ENCODE measurements at regions not wholly inside any gene's neighbourhood (a gene's known extent, or its start where the extent isn't known, plus 50 kb on each side); places are given as distances from the start of the nearest gene placed in this dataset.

- H3K4me3 ChIP-seq (ENCODE audit: low read length in 2 of 2), result no peak overlapping the region
- H3K36me3 ChIP-seq (ENCODE audit: control insufficient read depth in 2 of 2, insufficient read depth in 2 of 2, low read length in 2 of 2), result no peaks in the 10 kb centered on the region
- no peaks in the 10 kb centered on the region for H3K4me1 ChIP-seq (ENCODE audit: control insufficient read depth, insufficient read depth, low read length)
- no peak overlapping the region for H3K9ac ChIP-seq (ENCODE audit: low read length in 2 of 2)
- no peak overlapping the region for H3K27ac ChIP-seq (ENCODE audit: low read length)
- H3K9me3 ChIP-seq (ENCODE audit: control insufficient read depth in 2 of 2, low read length in 2 of 2), result no peaks in the 10 kb centered on the region
- H3K27me3 ChIP-seq (ENCODE audit: control insufficient read depth in 1 of 2, insufficient read depth in 2 of 2, low read length in 2 of 2), result no peaks in the 10 kb centered on the region
Observed at GRCh38 chr2:7588295-7588694, 671.1 kb downstream of the RNF144A start.

GRCh38 chr2:7592618-7593140 lies 675.5 kb downstream of the RNF144A start:
- Histone ChIP-seq H3K27ac (ENCODE audit: low read length) (no peak overlapping the region), H3K9ac (ENCODE audit: low read length in 2 of 2) (no peak overlapping the region), H3K4me1 (ENCODE audit: control insufficient read depth, insufficient read depth, low read length) (no peaks in the 10 kb centered on the region), H3K36me3 (ENCODE audit: control insufficient read depth in 2 of 2, insufficient read depth in 2 of 2, low read length in 2 of 2) (no peaks in the 10 kb centered on the region), H3K9me3 (ENCODE audit: control insufficient read depth in 2 of 2, low read length in 2 of 2) (no peaks in the 10 kb centered on the region), H3K27me3 (ENCODE audit: control insufficient read depth in 1 of 2, insufficient read depth in 2 of 2, low read length in 2 of 2) (no peaks in the 10 kb centered on the region), H3K4me3 (ENCODE audit: low read length in 2 of 2) (no peak overlapping the region)

- no peak overlapping the region for H3K9ac ChIP-seq (ENCODE audit: low read length in 2 of 2)
- H3K4me3 ChIP-seq (ENCODE audit: low read length in 2 of 2), result no peak overlapping the region
- H3K4me1 ChIP-seq (ENCODE audit: control insufficient read depth, insufficient read depth, low read length), result no peaks in the 10 kb centered on the region
- no peak overlapping the region for H3K27ac ChIP-seq (ENCODE audit: low read length)
- H3K27me3 ChIP-seq (ENCODE audit: control insufficient read depth in 1 of 2, insufficient read depth in 2 of 2, low read length in 2 of 2), result no peaks in the 10 kb centered on the region
- H3K36me3 ChIP-seq (ENCODE audit: control insufficient read depth in 2 of 2, insufficient read depth in 2 of 2, low read length in 2 of 2), result no peaks in the 10 kb centered on the region
- H3K9me3 ChIP-seq (ENCODE audit: control insufficient read depth in 2 of 2, low read length in 2 of 2), result no peaks in the 10 kb centered on the region
Observed at GRCh38 chr2:7593360-7593759, 676.1 kb downstream of the RNF144A start.

GRCh38 chr2:7594211-7594610 lies 677.0 kb downstream of the RNF144A start:
- H3K27ac ChIP-seq (ENCODE audit: low read length), result no peak overlapping the region
- H3K9ac ChIP-seq (ENCODE audit: low read length in 2 of 2), result no peak overlapping the region
- no peak overlapping the region for H3K4me3 ChIP-seq (ENCODE audit: low read length in 2 of 2)
- H3K4me1 ChIP-seq (ENCODE audit: control insufficient read depth, insufficient read depth, low read length), result no peaks in the 10 kb centered on the region
- no peaks in the 10 kb centered on the region for H3K27me3 ChIP-seq (ENCODE audit: control insufficient read depth in 1 of 2, insufficient read depth in 2 of 2, low read length in 2 of 2)
- no peaks in the 10 kb centered on the region for H3K36me3 ChIP-seq (ENCODE audit: control insufficient read depth in 2 of 2, insufficient read depth in 2 of 2, low read length in 2 of 2)
- H3K9me3 ChIP-seq (ENCODE audit: control insufficient read depth in 2 of 2, low read length in 2 of 2), result no peaks in the 10 kb centered on the region

- Histone ChIP-seq H3K27ac (ENCODE audit: low read length) (no peak overlapping the region), H3K36me3 (ENCODE audit: control insufficient read depth in 2 of 2, insufficient read depth in 2 of 2, low read length in 2 of 2) (no peaks in the 10 kb centered on the region), H3K4me3 (ENCODE audit: low read length in 2 of 2) (no peak overlapping the region), H3K4me1 (ENCODE audit: control insufficient read depth, insufficient read depth, low read length) (no peaks in the 10 kb centered on the region), H3K27me3 (ENCODE audit: control insufficient read depth in 1 of 2, insufficient read depth in 2 of 2, low read length in 2 of 2) (no peaks in the 10 kb centered on the region), H3K9ac (ENCODE audit: low read length in 2 of 2) (no peak overlapping the region), H3K9me3 (ENCODE audit: control insufficient read depth in 2 of 2, low read length in 2 of 2) (no peaks in the 10 kb centered on the region)
Observed at GRCh38 chr2:7595206-7595605, 678.0 kb downstream of the RNF144A start.

- no peak overlapping the region for H3K9ac ChIP-seq (ENCODE audit: low read length in 2 of 2)
- H3K27ac ChIP-seq (ENCODE audit: low read length), result no peak overlapping the region
- no peak overlapping the region for H3K4me3 ChIP-seq (ENCODE audit: low read length in 2 of 2)
- H3K4me1 ChIP-seq (ENCODE audit: control insufficient read depth, insufficient read depth, low read length), result no peaks in the 10 kb centered on the region
- no peaks in the 10 kb centered on the region for H3K36me3 ChIP-seq (ENCODE audit: control insufficient read depth in 2 of 2, insufficient read depth in 2 of 2, low read length in 2 of 2)
- no peaks in the 10 kb centered on the region for H3K9me3 ChIP-seq (ENCODE audit: control insufficient read depth in 2 of 2, low read length in 2 of 2)
- no peaks in the 10 kb centered on the region for H3K27me3 ChIP-seq (ENCODE audit: control insufficient read depth in 1 of 2, insufficient read depth in 2 of 2, low read length in 2 of 2)
Observed at GRCh38 chr2:7598402-7598801, 681.2 kb downstream of the RNF144A start.

- Histone ChIP-seq H3K27me3 (ENCODE audit: control insufficient read depth in 1 of 2, insufficient read depth in 2 of 2, low read length in 2 of 2) (no peaks in the 10 kb centered on the region), H3K4me1 (ENCODE audit: control insufficient read depth, insufficient read depth, low read length) (no peaks in the 10 kb centered on the region), H3K27ac (ENCODE audit: low read length) (no peak overlapping the region), H3K36me3 (ENCODE audit: control insufficient read depth in 2 of 2, insufficient read depth in 2 of 2, low read length in 2 of 2) (no peaks in the 10 kb centered on the region), H3K4me3 (ENCODE audit: low read length in 2 of 2) (no peak overlapping the region), H3K9me3 (ENCODE audit: control insufficient read depth in 2 of 2, low read length in 2 of 2) (no peaks in the 10 kb centered on the region), H3K9ac (ENCODE audit: low read length in 2 of 2) (no peak overlapping the region)
Observed at GRCh38 chr2:7599462-7600258, 682.4 kb downstream of the RNF144A start.

- Histone ChIP-seq H3K27ac (ENCODE audit: low read length) (no peak overlapping the region), H3K4me1 (ENCODE audit: control insufficient read depth, insufficient read depth, low read length) (no peaks in the 10 kb centered on the region), H3K9me3 (ENCODE audit: control insufficient read depth in 2 of 2, low read length in 2 of 2) (no peaks in the 10 kb centered on the region), H3K36me3 (ENCODE audit: control insufficient read depth in 2 of 2, insufficient read depth in 2 of 2, low read length in 2 of 2) (no peaks in the 10 kb centered on the region), H3K9ac (ENCODE audit: low read length in 2 of 2) (no peak overlapping the region), H3K4me3 (ENCODE audit: low read length in 2 of 2) (no peak overlapping the region), H3K27me3 (ENCODE audit: control insufficient read depth in 1 of 2, insufficient read depth in 2 of 2, low read length in 2 of 2) (no peaks in the 10 kb centered on the region)
Observed at GRCh38 chr2:7601990-7602389, 684.8 kb downstream of the RNF144A start.

GRCh38 chr2:7604456-7604855 lies 687.2 kb downstream of the RNF144A start:
- Histone ChIP-seq H3K27me3 (ENCODE audit: control insufficient read depth in 1 of 2, insufficient read depth in 2 of 2, low read length in 2 of 2) (no peaks in the 10 kb centered on the region), H3K9me3 (ENCODE audit: control insufficient read depth in 2 of 2, low read length in 2 of 2) (no peaks in the 10 kb centered on the region), H3K36me3 (ENCODE audit: control insufficient read depth in 2 of 2, insufficient read depth in 2 of 2, low read length in 2 of 2) (no peaks in the 10 kb centered on the region), H3K4me3 (ENCODE audit: low read length in 2 of 2) (no peak overlapping the region), H3K27ac (ENCODE audit: low read length) (no peak overlapping the region), H3K4me1 (ENCODE audit: control insufficient read depth, insufficient read depth, low read length) (no peaks in the 10 kb centered on the region), H3K9ac (ENCODE audit: low read length in 2 of 2) (no peak overlapping the region)

GRCh38 chr2:7607441-7608173 lies 690.4 kb downstream of the RNF144A start:
- Histone ChIP-seq H3K4me1 (ENCODE audit: control insufficient read depth, insufficient read depth, low read length) (no peaks in the 10 kb centered on the region), H3K9ac (ENCODE audit: low read length in 2 of 2) (no peak overlapping the region), H3K27me3 (ENCODE audit: control insufficient read depth in 1 of 2, insufficient read depth in 2 of 2, low read length in 2 of 2) (no peaks in the 10 kb centered on the region), H3K36me3 (ENCODE audit: control insufficient read depth in 2 of 2, insufficient read depth in 2 of 2, low read length in 2 of 2) (no peaks in the 10 kb centered on the region), H3K27ac (ENCODE audit: low read length) (no peak overlapping the region), H3K9me3 (ENCODE audit: control insufficient read depth in 2 of 2, low read length in 2 of 2) (no peaks in the 10 kb centered on the region), H3K4me3 (ENCODE audit: low read length in 2 of 2) (no peak overlapping the region)

GRCh38 chr2:7609556-7609955 lies 692.3 kb downstream of the RNF144A start:
- Histone ChIP-seq H3K9ac (ENCODE audit: low read length in 2 of 2) (no peak overlapping the region), H3K27ac (ENCODE audit: low read length) (no peak overlapping the region), H3K9me3 (ENCODE audit: control insufficient read depth in 2 of 2, low read length in 2 of 2) (no peaks in the 10 kb centered on the region), H3K36me3 (ENCODE audit: control insufficient read depth in 2 of 2, insufficient read depth in 2 of 2, low read length in 2 of 2) (no peaks in the 10 kb centered on the region), H3K27me3 (ENCODE audit: control insufficient read depth in 1 of 2, insufficient read depth in 2 of 2, low read length in 2 of 2) (no peaks in the 10 kb centered on the region), H3K4me1 (ENCODE audit: control insufficient read depth, insufficient read depth, low read length) (no peaks in the 10 kb centered on the region), H3K4me3 (ENCODE audit: low read length in 2 of 2) (no peak overlapping the region)

Data from stomach smooth muscle (tissue), 2 donors.